ENCODE measurements at regions not wholly inside any gene's neighbourhood (a gene's known extent, or its start where the extent isn't known, plus 50 kb on each side); places are given as distances from the start of the nearest gene placed in this dataset.

GRCh38 chr2:180174580-180174979, 167.5 kb upstream of the CWC22 start:
- H3K9ac ChIP-seq (ENCODE audit: low read depth, low read length), result no peak overlapping the region
- ChIA-PET CTCF (no interaction called here), POLR2A (ENCODE audit: unreplicated experiment) (no interaction called here)
- H2BK15ac ChIP-seq (ENCODE audit: low read depth, low read length), result no peak overlapping the region
- no TSS peak for BruUV-seq (replicated peaks)
- H3K4ac ChIP-seq (ENCODE audit: low read depth, low read length), result no peak overlapping the region
- dilution Hi-C loops (cut with HindIII; ENCODE audit: low sequenced_read_pairs, unreplicated experiment), result no loop called here
- H3K14ac ChIP-seq (replicated peaks; ENCODE audit: low read depth, low read length), result no peak overlapping the region
- H2AK9ac ChIP-seq (replicated peaks; ENCODE audit: low read depth, low read length, poor library complexity), result no peak overlapping the region
- H2AFZ ChIP-seq (replicated peaks; ENCODE audit: low read length, poor library complexity), result no peak overlapping the region
- no peak for TF ChIP-seq FOS (IDR thresholded peaks at IDR 0.05; ENCODE audit: low read depth, low read length)
- peak; percentile 39; the same call in 1 of the 2 replicates for TF ChIP-seq CEBPB (IDR thresholded peaks at IDR 0.05; ENCODE audit: low read depth, low read length)
- no peak for TF ChIP-seq BHLHE40 (IDR thresholded peaks at IDR 0.05; ENCODE audit: low read depth, low read length)
- TF ChIP-seq NFE2L2 (IDR thresholded peaks at IDR 0.05; ENCODE audit: low read depth, low read length), result no peak
- TF ChIP-seq SMC3 (IDR thresholded peaks at IDR 0.05; ENCODE audit: low read depth, low read length), result no peak
- TF ChIP-seq CTCF (conservative IDR thresholded peaks at IDR 0.05; ENCODE audit: low read depth, low read length), result no peak
- no peak overlapping the region for H2AK5ac ChIP-seq (ENCODE audit: low read depth, low read length)
- no peak overlapping the region for H3K56ac ChIP-seq (ENCODE audit: extremely low read depth, insufficient read depth, low read length)
- H4K91ac ChIP-seq (ENCODE audit: insufficient read depth, low read depth, low read length), result no peak overlapping the region
- no CpG with 5 or more reads among the region's 6 CpGs for WGBS, 2 experiments (ENCODE audit: extremely low coverage in 2 of 2, insufficient read length in 1 of 2)
- H3K4me2 ChIP-seq (ENCODE audit: low read depth, low read length), result no peak overlapping the region
- no peaks in the 10 kb centered on the region for H3K4me1 ChIP-seq (ENCODE audit: control insufficient read depth, insufficient read depth, low read length)
- no peak overlapping the region for H3K4me3 ChIP-seq (ENCODE audit: insufficient read depth, low read depth, low read length)
- H3K18ac ChIP-seq (ENCODE audit: low read depth, low read length), result no peak overlapping the region
- intact Hi-C loops (cut with micrococcal nuclease), result no loop called here
- DNase-seq (no peak), ATAC-seq (ENCODE audit: low read depth) (no peak)
- H3K9me3 ChIP-seq (ENCODE audit: control insufficient read depth, insufficient read depth, low read length), result peaks cover 2% of the 10 kb centered on the region
- H3K9me1 ChIP-seq (ENCODE audit: insufficient read depth, low read length), result no peaks in the 10 kb centered on the region
- H3K36me3 ChIP-seq (ENCODE audit: control insufficient read depth, insufficient read depth, low read length), result no peaks in the 10 kb centered on the region
- H4K8ac ChIP-seq (ENCODE audit: low read depth in 2 of 2, low read length in 2 of 2), result no peak overlapping the region
- H2BK120ac ChIP-seq (ENCODE audit: low read depth, low read length), result no peak overlapping the region
- no peak overlapping the region for H2BK20ac ChIP-seq (ENCODE audit: low read depth, low read length)
- H2BK5ac ChIP-seq (ENCODE audit: low read depth, low read length, poor library complexity, severe bottlenecking), result no peak overlapping the region
- H3K27ac ChIP-seq (ENCODE audit: insufficient read depth, low read length), result no peak overlapping the region
- H4K20me1 ChIP-seq (ENCODE audit: insufficient read depth, low read length), result no peaks in the 10 kb centered on the region
- no peaks in the 10 kb centered on the region for H3K79me1 ChIP-seq (ENCODE audit: low read depth in 1 of 2, low read length in 2 of 2)
- H3K27me3 ChIP-seq (ENCODE audit: control insufficient read depth, insufficient read depth, low read length), result no peaks in the 10 kb centered on the region
- in situ Hi-C loops (cut with MboI; ENCODE audit: low sequenced_read_pairs), result no loop called here
- H3K23ac ChIP-seq (ENCODE audit: low read depth, low read length), result no peak overlapping the region
- no peak overlapping the region for H4K5ac ChIP-seq (ENCODE audit: low read depth, low read length)
